PC-9 (cell line): ENCODE measurements at regions not wholly inside any gene's neighbourhood (a gene's known extent, or its start where the extent isn't known, plus 50 kb on each side); places are given as distances from the start of the nearest gene placed in this dataset.

Source experiments
- BruUV-seq: library from RNA; stranded (reverse); fragments of 400-500 nt; replicated peaks from 2 replicates; lab custom pipeline; 2021; lab: Mats Ljungman, UMichigan
- CTCF ChIA-PET: fragments of 300-600 bp; sonication (Branson Sonifier 250); formaldehyde crosslinking; loops from one replicate; lab custom pipeline; 2022; ENCODE audit warnings: antibody characterized with exemption; lab: Charles Lee
- POLR2A ChIA-PET: fragments of 300-600 bp; sonication (Branson Sonifier 250); formaldehyde crosslinking; loops from one replicate; lab custom pipeline; 2022; ENCODE audit warnings: antibody characterized with exemption; ENCODE audit not compliant: unreplicated experiment; lab: Charles Lee
- DNase-seq, 2 experiments: peaks; one replicate each; pipeline versions ENCODE4 v3.0.0 to v3.0.0-alpha.2; 2015 to 2022; ENCODE audit warnings: mixed read lengths in 1 of 2
- H2AFZ ChIP-seq: fragments of 200-600 bp; sonication (generic); 2 replicates; pipeline ENCODE4 v1.8.1; 2017; ENCODE audit warnings: antibody characterized with exemption
- H3F3A ChIP-seq: fragments of 200-600 bp; sonication (generic); 2 replicates; pipeline ENCODE4 v1.8.1; 2017; ENCODE audit warnings: antibody characterized with exemption, mild to moderate bottlenecking, low read depth; ENCODE audit not compliant: insufficient read depth
- H3K27ac ChIP-seq: fragments of 200-600 bp; sonication (generic); 2 replicates; pipeline ENCODE4 v1.6.1; 2016; ENCODE audit warnings: mixed run types
- H3K27me3 ChIP-seq: fragments of 200-600 bp; sonication (generic); 2 replicates; pipeline ENCODE4 v1.6.1; 2016; ENCODE audit warnings: low read depth, mixed run types; ENCODE audit not compliant: insufficient read depth
- H3K36me3 ChIP-seq: fragments of 200-600 bp; sonication (generic); 2 replicates; pipeline ENCODE4 v1.6.1; 2016; ENCODE audit warnings: low read depth, mixed run types
- H3K4me1 ChIP-seq: fragments of 200-600 bp; sonication (generic); replicated peaks from 2 replicates; pipeline ENCODE4 v1.6.1; 2016; ENCODE audit warnings: mixed run types; ENCODE audit not compliant: insufficient read depth
- H3K4me2 ChIP-seq: fragments of 200-600 bp; sonication (generic); 2 replicates; pipeline ENCODE4 v1.6.1; 2017; ENCODE audit warnings: mixed run types
- H3K4me3 ChIP-seq: fragments of 200-600 bp; sonication (generic); 2 replicates; pipeline ENCODE4 v1.6.1; 2016; ENCODE audit warnings: mixed run types
- H3K79me2 ChIP-seq: fragments of 200-600 bp; sonication (generic); 2 replicates; pipeline ENCODE4 v1.6.1; 2017; ENCODE audit warnings: low read depth, mixed run types
- H3K9me2 ChIP-seq: fragments of 200-600 bp; sonication (generic); 2 replicates; pipeline ENCODE4 v1.8.1; 2017; ENCODE audit warnings: mild to moderate bottlenecking; ENCODE audit not compliant: insufficient read depth
- H3K9me3 ChIP-seq: fragments of 200-600 bp; sonication (generic); 2 replicates; pipeline ENCODE4 v1.8.1; 2016; ENCODE audit warnings: low read depth; ENCODE audit not compliant: insufficient read depth
- H4K20me1 ChIP-seq: fragments of 200-600 bp; sonication (generic); 2 replicates; pipeline ENCODE4 v1.8.1; 2017; ENCODE audit not compliant: insufficient read depth
- EZH2 ChIP-seq: fragments of 200-600 bp; sonication (generic); IDR thresholded peaks from 2 replicates; pipeline ENCODE4 v1.8.0; 2017; ENCODE audit warnings: antibody characterized with exemption, low read depth
- intact Hi-C: fragments of 100-400 bp; cut with micrococcal nuclease; formaldehyde crosslinking; loops from one replicate; pipeline ENCODE4 v1.10.0; 2022; ENCODE audit not compliant: unreplicated experiment
- TF ChIP-seq, protein P1 (sequence below): fragments of 200-600 bp; sonication (generic); conservative IDR thresholded peaks from 2 replicates; pipeline ENCODE4 v1.6.1; 2017; ENCODE audit warnings: mixed run types, antibody characterized with exemption, mild to moderate bottlenecking, moderate library complexity

DNA sequence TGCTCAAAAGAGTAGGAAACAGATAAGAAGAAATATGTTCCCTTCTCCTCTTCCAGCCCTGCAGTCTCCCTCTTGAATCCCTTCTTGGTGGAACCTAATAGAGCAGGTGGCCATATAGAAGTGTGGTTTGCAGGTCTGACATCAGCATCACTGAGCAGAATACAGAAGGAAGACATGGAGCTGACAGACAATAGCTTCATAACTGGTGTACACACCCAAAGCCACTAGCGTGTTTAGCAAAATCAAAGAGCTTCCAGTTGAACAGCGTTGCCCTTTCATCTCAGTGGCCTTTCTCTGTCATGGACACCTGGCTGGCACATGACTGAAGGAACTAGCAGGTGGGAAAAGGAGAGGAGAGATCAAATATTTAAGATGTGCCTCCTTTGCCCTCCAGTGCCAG, 245.5 kb downstream of the BAMBI start:
- Histone ChIP-seq H3K79me2 (no peaks in the 10 kb centered on the region), H3K27ac (no peak overlapping the region), H3K9me3 (no peaks in the 10 kb centered on the region), H4K20me1 (no peaks in the 10 kb centered on the region), H3K9me2 (no peaks in the 10 kb centered on the region), H3K27me3 (no peaks in the 10 kb centered on the region; the same call in 1 of the 2 replicates), H2AFZ (no peak overlapping the region), H3K36me3 (no peaks in the 10 kb centered on the region), H3K4me1 (no peaks in the 10 kb centered on the region), H3K4me2 (no peak overlapping the region), H3K4me3 (no peak overlapping the region), H3F3A (no peaks in the 10 kb centered on the region)
- ChIA-PET CTCF (no interaction called here), POLR2A (no interaction called here)
- no TSS peak for BruUV-seq
- intact Hi-C loops, result no loop called here
- no peak for DNase-seq
- TF ChIP-seq, protein P1, sequence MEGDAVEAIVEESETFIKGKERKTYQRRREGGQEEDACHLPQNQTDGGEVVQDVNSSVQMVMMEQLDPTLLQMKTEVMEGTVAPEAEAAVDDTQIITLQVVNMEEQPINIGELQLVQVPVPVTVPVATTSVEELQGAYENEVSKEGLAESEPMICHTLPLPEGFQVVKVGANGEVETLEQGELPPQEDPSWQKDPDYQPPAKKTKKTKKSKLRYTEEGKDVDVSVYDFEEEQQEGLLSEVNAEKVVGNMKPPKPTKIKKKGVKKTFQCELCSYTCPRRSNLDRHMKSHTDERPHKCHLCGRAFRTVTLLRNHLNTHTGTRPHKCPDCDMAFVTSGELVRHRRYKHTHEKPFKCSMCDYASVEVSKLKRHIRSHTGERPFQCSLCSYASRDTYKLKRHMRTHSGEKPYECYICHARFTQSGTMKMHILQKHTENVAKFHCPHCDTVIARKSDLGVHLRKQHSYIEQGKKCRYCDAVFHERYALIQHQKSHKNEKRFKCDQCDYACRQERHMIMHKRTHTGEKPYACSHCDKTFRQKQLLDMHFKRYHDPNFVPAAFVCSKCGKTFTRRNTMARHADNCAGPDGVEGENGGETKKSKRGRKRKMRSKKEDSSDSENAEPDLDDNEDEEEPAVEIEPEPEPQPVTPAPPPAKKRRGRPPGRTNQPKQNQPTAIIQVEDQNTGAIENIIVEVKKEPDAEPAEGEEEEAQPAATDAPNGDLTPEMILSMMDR, result no peak
- TF ChIP-seq EZH2, result no peak

DNA sequence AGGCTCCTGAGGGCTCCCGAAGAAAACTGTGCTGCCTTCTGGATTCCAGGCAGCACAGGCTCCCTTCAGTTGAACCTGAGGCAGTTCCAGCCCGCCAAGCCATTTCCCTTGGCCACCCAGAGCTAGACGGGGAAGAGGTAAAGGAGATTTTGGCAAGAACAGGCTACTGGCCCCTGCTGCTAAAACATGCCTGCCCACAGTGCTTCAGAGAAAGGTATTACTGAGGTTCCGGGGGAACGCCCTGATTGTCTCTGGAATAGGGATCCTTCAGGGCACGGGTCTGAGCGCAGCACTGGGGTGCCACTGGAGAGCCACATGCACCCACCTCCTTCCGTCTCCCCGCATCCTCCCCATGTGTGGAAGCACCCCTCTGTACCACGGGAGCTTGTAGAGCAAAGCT, 247.4 kb downstream of the BAMBI start:
- H3K27ac ChIP-seq, result no peak overlapping the region

DNA sequence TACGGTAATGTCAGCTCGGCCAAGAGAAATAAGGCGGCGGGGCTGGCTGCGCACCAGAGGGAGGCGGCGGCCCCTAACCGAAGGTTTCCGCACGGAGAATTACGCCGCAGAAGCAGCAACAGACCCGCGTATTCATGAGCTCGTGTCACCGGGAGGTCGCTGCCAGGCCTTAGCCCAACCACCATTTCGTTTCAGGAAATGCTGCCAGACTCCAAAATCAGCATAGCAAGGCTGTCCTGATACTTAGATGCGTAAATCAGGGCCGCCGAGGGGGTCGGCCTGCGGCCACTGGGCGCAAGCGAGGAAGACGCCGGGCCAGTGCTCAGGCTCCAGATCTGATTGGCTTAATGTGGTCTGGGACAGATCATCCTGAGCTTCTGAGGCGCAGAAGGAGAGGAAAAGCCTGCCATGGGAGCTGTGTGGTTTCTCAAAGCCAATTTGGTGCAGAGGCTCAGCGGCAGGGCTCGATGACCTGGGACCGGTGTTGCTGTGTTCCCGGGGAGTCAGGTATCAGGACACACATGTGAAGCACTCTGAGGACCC, 247.9 kb downstream of the BAMBI start:
- no peaks in the 10 kb centered on the region for H3K9me3 ChIP-seq
- H3K4me1 ChIP-seq, result no peaks in the 10 kb centered on the region
- H3K4me2 ChIP-seq, result no peak overlapping the region
- no peak overlapping the region for H3K4me3 ChIP-seq
- no peak overlapping the region for H3K27ac ChIP-seq
- no peak for TF ChIP-seq EZH2
- TF ChIP-seq, protein P1, result no peak
- no peak for DNase-seq
- no peaks in the 10 kb centered on the region for H4K20me1 ChIP-seq
- ChIA-PET POLR2A (no interaction called here), CTCF (no interaction called here)
- no peaks in the 10 kb centered on the region for H3F3A ChIP-seq
- intact Hi-C loops, result no loop called here
- H3K9me2 ChIP-seq, result no peaks in the 10 kb centered on the region
- no peaks in the 10 kb centered on the region for H3K36me3 ChIP-seq
- no TSS peak for BruUV-seq
- H3K79me2 ChIP-seq, result no peaks in the 10 kb centered on the region
- no peaks in the 10 kb centered on the region; the same call in 1 of the 2 replicates for H3K27me3 ChIP-seq
- no peak overlapping the region for H2AFZ ChIP-seq

More for the DNA sequence above, 247.4 kb downstream of the BAMBI start:
- no peaks in the 10 kb centered on the region for H3K4me1 ChIP-seq
- DNase-seq, result no peak
- no TSS peak for BruUV-seq
- intact Hi-C loops, result no loop called here
- H3F3A ChIP-seq, result no peaks in the 10 kb centered on the region
- no peaks in the 10 kb centered on the region for H3K9me3 ChIP-seq
- H3K4me2 ChIP-seq, result no peak overlapping the region
- ChIA-PET CTCF (no interaction called here), POLR2A (no interaction called here)
- no peak overlapping the region for H3K4me3 ChIP-seq
- H3K9me2 ChIP-seq, result no peaks in the 10 kb centered on the region
- no peak overlapping the region for H2AFZ ChIP-seq
- no peaks in the 10 kb centered on the region for H3K79me2 ChIP-seq
- TF ChIP-seq, protein P1, result no peak
- TF ChIP-seq EZH2, result no peak
- H3K36me3 ChIP-seq, result no peaks in the 10 kb centered on the region
- H3K27me3 ChIP-seq, result no peaks in the 10 kb centered on the region; the same call in 1 of the 2 replicates
- H4K20me1 ChIP-seq, result no peaks in the 10 kb centered on the region
